NCI-H1694 treated with DMSO at 0.1 percent for 48 hours (cell line): ENCODE measurements at regions not wholly inside any gene's neighbourhood (a gene's known extent, or its start where the extent isn't known, plus 50 kb on each side); places are given as distances from the start of the nearest gene placed in this dataset.

Source experiments
- DNase-seq: peaks from one replicate; lab custom pipeline; 2025; lab: John Stamatoyannopoulos, UW

GRCh38 chr4:180655886-180656285 is 1587.3 kb upstream of the TENM3 start:
- DNase-seq: no peak

GRCh38 chr4:180657881-180658280 is 1585.3 kb upstream of the TENM3 start:
- no peak for DNase-seq

- DNase-seq: peak; percentile 11
Measured at GRCh38 chr4:180664766-180665368, 1578.3 kb upstream of the TENM3 start.

GRCh38 chr4:180665481-180665880 is 1577.7 kb upstream of the TENM3 start:
- no peak for DNase-seq

- peak; percentile 29 for DNase-seq
Measured at GRCh38 chr4:180665994-180666824, 1577.0 kb upstream of the TENM3 start.

GRCh38 chr4:180668732-180669131 is 1574.5 kb upstream of the TENM3 start:
- DNase-seq: no peak

GRCh38 chr4:180669680-180670079 is 1573.5 kb upstream of the TENM3 start:
- DNase-seq: no peak

- DNase-seq: no peak
Measured at GRCh38 chr4:180674619-180675358, 1568.4 kb upstream of the TENM3 start.

GRCh38 chr4:180675359-180675650 is 1567.9 kb upstream of the TENM3 start:
- no peak for DNase-seq

GRCh38 chr4:180680305-180680704 is 1562.9 kb upstream of the TENM3 start:
- DNase-seq: no peak

- DNase-seq: no peak
Measured at GRCh38 chr4:180682776-180683175, 1560.4 kb upstream of the TENM3 start.

GRCh38 chr4:180683186-180683585 is 1560.0 kb upstream of the TENM3 start:
- no peak for DNase-seq

GRCh38 chr4:180688480-180688879 is 1554.7 kb upstream of the TENM3 start:
- DNase-seq: no peak

- DNase-seq: no peak
Measured at GRCh38 chr4:180694875-180695274, 1548.3 kb upstream of the TENM3 start.

GRCh38 chr4:180695851-180696250 is 1547.4 kb upstream of the TENM3 start:
- no peak for DNase-seq

GRCh38 chr4:180696460-180697092 is 1546.6 kb upstream of the TENM3 start:
- DNase-seq: no peak

GRCh38 chr4:180698550-180699195 is 1544.5 kb upstream of the TENM3 start:
- DNase-seq: no peak

- DNase-seq: no peak
Measured at GRCh38 chr4:180706766-180707165, 1536.4 kb upstream of the TENM3 start.

GRCh38 chr4:180710628-180711337 is 1532.4 kb upstream of the TENM3 start:
- DNase-seq: no peak

- DNase-seq: no peak
Measured at GRCh38 chr4:180717451-180718033, 1525.7 kb upstream of the TENM3 start.

GRCh38 chr4:180721356-180721755 is 1521.8 kb upstream of the TENM3 start:
- no peak for DNase-seq
